GM21528 (cell line): ENCODE measurements at regions not wholly inside any gene's neighbourhood (a gene's known extent, or its start where the extent isn't known, plus 50 kb on each side); places are given as distances from the start of the nearest gene placed in this dataset.
"Not testable (repeated sequence)": the region's sequence is repeated elsewhere in the genome, so short reads cannot be mapped to it uniquely, and the experiment has no call there.

ENCODE experiments used
- ATAC-seq: cut with Tn5 transposase; IDR thresholded peaks from one replicate; pipeline ENCODE4 v1.9.1; 2021; ENCODE audit warnings: mild to moderate bottlenecking, moderate library complexity; ENCODE audit not compliant: unreplicated experiment, low FRiP score

- ATAC-seq: no peak
Measured at GRCh38 chr18:11391661-11392060, 217.7 kb upstream of the SLC35G4 start.

- ATAC-seq: no peak
Measured at GRCh38 chr18:11388755-11389680, 220.4 kb upstream of the SLC35G4 start.

- ATAC-seq: no peak
Measured at GRCh38 chr18:11387880-11388279, 221.5 kb upstream of the SLC35G4 start.

GRCh38 chr18:11383381-11383780 is 226.0 kb upstream of the SLC35G4 start:
- ATAC-seq: no peak

DNA sequence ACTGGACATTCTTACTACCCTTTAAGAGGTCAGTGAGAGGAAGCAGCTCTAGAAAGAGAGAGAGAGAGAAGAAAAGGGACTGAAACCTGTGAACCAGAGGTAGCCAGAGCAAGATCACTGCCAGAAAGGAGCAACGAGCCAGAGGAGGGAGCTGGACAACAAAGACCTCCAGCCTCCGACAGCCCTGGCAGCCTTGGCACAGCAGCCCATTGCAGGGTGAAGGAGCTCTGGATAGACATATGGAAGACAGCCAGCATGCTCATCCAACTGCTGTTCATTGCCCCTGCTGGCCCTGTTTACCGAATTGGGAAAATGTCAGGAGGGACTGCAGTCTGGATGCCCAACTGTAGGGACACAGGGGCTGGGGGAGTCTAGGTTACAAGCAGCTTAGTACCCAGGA is 228.4 kb upstream of the SLC35G4 start:
- ATAC-seq: no peak

DNA sequence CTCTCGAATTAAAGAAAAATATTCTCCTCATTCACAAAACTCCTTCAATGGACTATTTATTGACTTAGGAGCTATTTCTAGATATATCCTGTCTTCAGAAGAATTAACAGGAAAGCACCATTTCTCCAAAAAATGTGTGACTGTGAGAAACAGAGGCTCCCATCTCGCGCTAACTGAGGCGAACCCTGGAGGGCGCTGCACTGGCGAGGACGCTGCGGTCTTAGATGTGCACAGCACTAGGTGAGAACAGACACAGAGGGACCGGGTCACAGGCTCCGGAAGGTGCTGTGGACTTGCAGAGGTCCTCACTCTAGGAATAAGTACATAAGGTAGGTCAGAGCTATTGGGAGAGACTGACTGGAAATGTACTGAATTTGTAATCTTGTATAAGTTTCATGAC is 229.7 kb upstream of the SLC35G4 start:
- ATAC-seq: no peak

GRCh38 chr18:11377766-11378540 is 228.6 kb upstream of the PIEZO2 start:
- no peak for ATAC-seq

- ATAC-seq: no peak
Measured at GRCh38 chr18:11372163-11372562, 222.8 kb upstream of the PIEZO2 start.

GRCh38 chr18:11369556-11369955 is 220.2 kb upstream of the PIEZO2 start:
- no peak for ATAC-seq

GRCh38 chr18:11368020-11368419 is 218.7 kb upstream of the PIEZO2 start:
- ATAC-seq: no peak

- no peak for ATAC-seq
Measured at GRCh38 chr18:11367351-11367750, 218.0 kb upstream of the PIEZO2 start.

DNA sequence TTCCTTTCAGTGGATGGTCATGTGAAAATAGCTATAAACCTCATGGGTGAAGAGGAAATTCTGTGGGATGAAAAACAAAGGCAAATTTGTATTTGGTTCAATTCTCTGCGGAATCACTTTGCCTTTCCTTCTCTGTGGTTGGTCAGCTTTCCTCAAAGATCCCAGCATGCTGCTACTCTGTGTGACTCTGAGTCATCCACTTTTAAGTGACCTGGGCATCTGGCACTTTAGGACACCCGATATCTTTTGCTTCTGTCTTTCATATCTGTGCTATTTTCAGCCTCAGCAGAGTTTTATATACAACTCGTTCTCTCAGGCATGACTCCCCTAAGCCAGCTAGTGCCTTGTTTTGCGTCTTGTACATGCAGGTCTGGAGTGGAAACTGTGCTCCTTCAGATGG is 217.0 kb upstream of the PIEZO2 start:
- ATAC-seq: no peak

GRCh38 chr18:11362856-11363255 is 213.5 kb upstream of the PIEZO2 start:
- ATAC-seq: no peak

DNA sequence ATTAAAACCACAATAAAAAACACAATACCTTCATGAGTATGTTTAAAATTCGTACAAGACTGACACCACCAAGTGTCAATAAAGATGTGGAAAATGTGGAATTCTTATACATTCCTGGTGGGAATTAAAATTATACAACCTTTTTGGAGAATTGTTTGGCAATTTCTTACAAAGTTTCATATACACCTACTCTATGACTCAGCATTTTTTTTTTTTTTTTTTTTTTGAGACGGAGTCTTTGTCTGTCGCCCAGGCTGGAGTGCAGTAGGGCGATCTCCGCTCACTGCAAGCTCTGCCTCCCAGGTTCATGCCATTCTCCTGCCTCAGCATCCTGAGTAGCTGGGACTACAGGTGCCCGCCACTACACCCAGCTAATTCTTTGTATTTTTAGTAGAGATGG is 212.5 kb upstream of the PIEZO2 start:
- not testable (repeated sequence) for ATAC-seq

GRCh38 chr18:11357678-11358077 is 208.3 kb upstream of the PIEZO2 start:
- no peak for ATAC-seq

DNA sequence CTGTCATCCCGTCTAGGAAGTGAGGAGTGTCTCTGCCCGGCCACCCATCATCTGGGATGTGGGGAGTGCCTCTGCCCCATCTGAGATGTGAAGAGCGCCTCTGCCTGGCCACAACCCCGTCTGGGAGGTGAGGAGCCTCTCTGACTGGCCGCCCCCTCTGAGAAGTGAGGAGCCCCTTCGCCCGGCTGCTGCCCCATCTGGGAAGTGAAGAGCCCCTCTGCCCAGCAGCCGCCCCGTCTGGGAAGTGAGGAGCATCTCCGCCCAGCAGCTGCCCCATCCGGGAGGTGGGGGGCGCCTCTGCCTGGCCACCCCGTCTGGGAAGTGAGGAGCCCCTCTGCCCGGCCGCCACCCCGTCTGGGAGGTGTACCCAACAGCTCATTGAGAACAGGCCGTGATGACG is 195.2 kb upstream of the PIEZO2 start:
- not testable (repeated sequence) for ATAC-seq

DNA sequence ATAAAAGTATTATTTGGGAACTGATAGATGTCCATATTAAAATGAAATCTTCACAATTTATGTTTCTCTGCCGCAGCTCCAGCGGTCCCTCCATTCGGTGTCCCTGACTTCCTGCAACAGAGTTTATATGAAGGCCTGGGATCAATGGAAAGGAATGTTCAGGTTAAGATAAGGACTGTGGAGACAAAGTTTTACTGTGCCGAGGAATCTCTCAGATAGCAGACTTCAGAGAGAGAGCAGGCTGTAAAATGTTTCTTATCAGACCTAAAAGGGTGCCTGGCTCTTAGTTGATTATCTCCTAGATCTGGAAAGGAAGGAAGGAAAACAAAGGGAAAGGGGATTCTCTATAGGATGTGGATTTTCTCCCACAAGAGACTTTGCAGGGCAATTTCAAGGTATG is 193.7 kb upstream of the PIEZO2 start:
- ATAC-seq: no peak

DNA sequence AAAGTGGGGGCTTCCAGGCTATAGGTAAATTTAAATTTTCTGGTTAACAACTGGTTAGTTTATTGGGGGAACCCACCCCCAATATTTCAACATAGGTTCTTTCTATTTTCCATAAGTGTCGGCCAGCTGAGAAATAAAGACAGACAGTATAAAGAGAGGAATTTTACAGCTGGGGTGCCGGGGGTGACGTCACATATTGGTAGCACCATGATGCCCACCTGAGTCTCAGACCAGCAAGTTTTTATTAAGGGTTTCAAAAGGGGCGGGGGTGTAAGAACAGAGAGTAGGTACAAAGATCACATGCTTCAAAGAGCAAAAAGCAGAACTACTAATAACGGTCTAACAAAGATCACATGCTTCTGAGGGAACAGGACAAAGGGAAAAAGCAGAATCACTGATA is 192.7 kb upstream of the PIEZO2 start:
- not testable (repeated sequence) for ATAC-seq

DNA sequence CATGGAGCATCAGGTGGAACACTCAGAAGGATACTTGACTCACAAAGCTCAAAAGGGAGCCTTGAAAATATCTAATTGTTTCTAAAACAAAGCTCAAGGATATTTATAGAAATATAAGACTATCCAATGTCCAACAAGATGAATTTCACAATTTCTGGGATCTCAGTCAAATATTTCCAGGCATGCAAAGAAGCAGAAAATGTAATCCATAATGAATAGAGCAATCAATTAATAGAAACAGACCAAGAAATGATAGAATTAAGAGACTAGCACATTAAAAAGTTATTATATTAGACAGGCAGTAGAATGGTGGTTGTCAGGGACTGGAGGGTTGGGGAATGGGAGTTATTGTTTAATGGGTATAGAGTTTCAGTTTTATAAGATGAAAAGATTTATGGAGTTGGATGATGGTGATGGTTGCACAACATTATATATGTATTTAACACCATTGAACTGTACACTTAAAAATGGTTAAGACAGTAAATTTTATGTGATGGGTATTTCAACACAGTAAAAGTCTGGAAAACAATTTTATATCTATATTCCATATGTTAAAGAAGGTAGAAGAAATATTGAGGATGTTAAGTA is 189.9 kb upstream of the PIEZO2 start:
- ATAC-seq: no peak

- ATAC-seq: no peak
Measured at GRCh38 chr18:11336241-11336640, 186.9 kb upstream of the PIEZO2 start.

DNA sequence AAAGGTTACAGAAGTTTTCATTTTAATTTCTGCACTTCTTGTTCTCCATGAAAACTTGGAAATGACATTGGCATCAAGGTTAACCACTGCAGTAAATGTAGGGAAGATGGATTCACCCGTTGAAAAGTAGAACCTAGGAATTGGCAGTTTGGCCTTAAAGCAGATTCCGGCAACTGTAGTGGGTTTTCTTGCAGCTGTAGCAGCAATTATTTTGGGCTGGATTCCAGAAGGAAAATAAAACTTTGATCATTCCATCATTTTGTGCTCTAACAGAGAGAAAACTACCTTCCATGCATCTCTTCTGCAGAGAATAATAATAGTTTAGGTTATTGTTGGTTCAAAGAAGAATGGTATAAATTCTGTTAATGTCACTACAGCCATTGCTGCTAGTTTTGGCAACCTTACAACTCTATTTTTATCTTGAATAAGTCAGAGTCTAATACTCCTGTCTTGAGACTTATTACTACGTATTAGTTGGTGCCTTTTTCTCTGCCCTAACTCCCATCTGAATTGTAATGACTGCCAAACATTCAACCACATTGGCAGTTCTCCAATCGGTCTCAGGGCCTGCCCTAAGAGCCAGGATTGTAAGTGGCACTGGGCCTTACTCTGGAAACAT is 178.1 kb upstream of the PIEZO2 start:
- ATAC-seq: no peak
